ENCODE measurements at regions not wholly inside any gene's neighbourhood (a gene's known extent, or its start where the extent isn't known, plus 50 kb on each side); places are given as distances from the start of the nearest gene placed in this dataset.

DNA sequence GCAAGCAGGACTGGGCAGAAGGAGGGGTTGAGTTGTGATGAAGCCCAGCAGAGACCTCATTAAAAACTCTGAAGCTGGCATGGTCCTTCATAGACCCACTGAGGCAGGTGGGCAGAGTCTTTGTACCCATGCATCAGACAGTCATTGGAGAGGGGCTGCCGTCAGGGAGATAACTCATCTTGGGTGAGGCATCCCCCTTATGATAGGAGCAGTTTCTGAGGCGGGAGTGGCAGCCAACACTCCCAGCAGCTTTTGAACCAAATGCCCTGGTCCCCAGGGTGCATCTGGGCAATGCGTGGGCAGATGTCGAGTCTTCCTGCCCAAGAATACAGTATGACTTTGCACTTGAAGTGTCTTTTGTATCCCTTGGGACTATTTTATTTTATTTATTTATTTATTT lies 68.1 kb downstream of the HTR5A start:
- Histone ChIP-seq H3K4me3 (ENCODE audit: low read depth, low read length) (no peak overlapping the region), H3K4me1 (ENCODE audit: control insufficient read depth, insufficient read depth, low read length) (no peaks in the 10 kb centered on the region), H3K27me3 (ENCODE audit: control insufficient read depth, insufficient read depth, low read length) (no peaks in the 10 kb centered on the region), H3K27ac (ENCODE audit: low read depth, low read length) (no peak overlapping the region), H3K36me3 (ENCODE audit: control insufficient read depth, insufficient read depth, low read length) (no peaks in the 10 kb centered on the region), H3K9me3 (ENCODE audit: control insufficient read depth, insufficient read depth, low read length) (no peaks in the 10 kb centered on the region)
- no peak for DNase-seq (ENCODE audit: low read depth in 4 of 6, low spot score in 6 of 6)
- WGBS (ENCODE audit: insufficient coverage), result 75% methylated on average over 1 of the region's 4 CpGs

DNA sequence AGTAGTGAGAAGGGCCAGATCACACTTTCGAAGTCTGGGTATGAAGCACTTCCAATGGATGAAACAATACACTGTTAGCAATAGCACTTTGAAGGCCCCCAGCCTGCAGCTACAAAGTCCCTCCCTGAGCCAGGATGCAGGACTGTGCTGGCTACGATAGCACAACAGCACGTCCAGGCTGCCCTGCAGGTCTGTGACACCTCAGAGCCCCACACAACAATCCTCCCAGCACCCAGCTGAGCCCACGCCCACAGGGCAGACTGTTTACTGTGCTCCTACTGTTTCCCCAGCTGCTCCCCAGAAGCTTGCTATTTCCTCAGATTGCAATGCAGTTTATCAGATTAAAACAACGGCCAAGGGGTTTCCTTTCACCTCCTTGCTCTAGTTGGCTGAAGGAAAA lies 71.4 kb downstream of the HTR5A start:
- Histone ChIP-seq H3K4me3 (ENCODE audit: low read depth, low read length) (no peak overlapping the region), H3K9me3 (ENCODE audit: control insufficient read depth, insufficient read depth, low read length) (no peaks in the 10 kb centered on the region), H3K36me3 (ENCODE audit: control insufficient read depth, insufficient read depth, low read length) (no peaks in the 10 kb centered on the region), H3K4me1 (ENCODE audit: control insufficient read depth, insufficient read depth, low read length) (no peaks in the 10 kb centered on the region), H3K27ac (ENCODE audit: low read depth, low read length) (no peak overlapping the region), H3K27me3 (ENCODE audit: control insufficient read depth, insufficient read depth, low read length) (no peaks in the 10 kb centered on the region)
- DNase-seq (ENCODE audit: low read depth in 4 of 6, low spot score in 6 of 6), result peak in 2 of 6 donors; percentile 13 to 34
- 43% methylated on average over 5 of the region's 5 CpGs for WGBS (ENCODE audit: insufficient coverage)

DNA sequence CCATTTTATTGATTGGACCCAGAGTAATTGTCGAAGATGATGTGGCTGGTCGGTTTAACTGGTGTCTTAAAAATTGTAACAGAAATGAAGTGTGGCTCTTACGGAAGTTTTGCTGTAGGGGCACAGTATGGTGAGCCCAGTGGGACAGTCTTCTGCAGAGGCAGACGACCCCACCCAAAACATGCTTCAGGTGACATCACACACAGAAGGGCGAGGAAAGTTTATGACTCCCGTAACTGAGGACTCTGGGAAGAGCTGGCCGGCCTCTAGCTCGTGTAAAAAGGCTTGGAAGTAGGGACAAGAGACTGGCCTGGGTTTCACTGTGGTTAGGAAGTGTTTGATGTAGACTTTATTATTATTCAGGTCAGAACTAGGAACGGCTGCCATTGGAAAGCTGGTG lies 73.3 kb downstream of the HTR5A start:
- no peaks in the 10 kb centered on the region for H3K27me3 ChIP-seq (ENCODE audit: control insufficient read depth, insufficient read depth, low read length)
- H3K36me3 ChIP-seq (ENCODE audit: control insufficient read depth, insufficient read depth, low read length), result no peaks in the 10 kb centered on the region
- H3K27ac ChIP-seq (ENCODE audit: low read depth, low read length), result no peak overlapping the region
- H3K4me3 ChIP-seq (ENCODE audit: low read depth, low read length), result no peak overlapping the region
- WGBS (ENCODE audit: insufficient coverage), result 71% methylated on average over 8 of the region's 9 CpGs
- no peaks in the 10 kb centered on the region for H3K4me1 ChIP-seq (ENCODE audit: control insufficient read depth, insufficient read depth, low read length)
- no peak for DNase-seq (ENCODE audit: low read depth in 4 of 6, low spot score in 6 of 6)
- H3K9me3 ChIP-seq (ENCODE audit: control insufficient read depth, insufficient read depth, low read length), result no peaks in the 10 kb centered on the region

DNA sequence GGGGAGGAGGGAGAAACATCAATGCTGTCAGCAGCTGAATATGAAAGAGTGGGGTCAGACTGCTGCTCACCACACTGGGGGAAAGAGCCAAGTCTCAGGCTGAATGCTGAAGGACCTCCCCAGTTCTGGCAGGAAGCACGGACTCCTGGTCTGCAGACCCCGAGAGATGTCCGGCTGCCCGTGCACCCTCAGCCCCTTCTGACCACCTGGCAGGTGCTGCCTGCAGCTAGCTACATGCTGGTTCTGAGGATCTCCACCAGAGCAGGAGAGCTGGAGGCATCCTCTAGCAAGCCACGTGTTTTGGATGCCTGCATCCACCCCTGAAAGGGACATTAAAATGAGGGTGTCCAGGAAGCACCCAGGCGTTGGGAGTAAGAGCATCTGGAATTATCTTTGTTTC lies 74.2 kb downstream of the HTR5A start:
- H3K9me3 ChIP-seq (ENCODE audit: control insufficient read depth, insufficient read depth, low read length), result no peaks in the 10 kb centered on the region
- H3K36me3 ChIP-seq (ENCODE audit: control insufficient read depth, insufficient read depth, low read length), result no peaks in the 10 kb centered on the region
- no peak overlapping the region for H3K4me3 ChIP-seq (ENCODE audit: low read depth, low read length)
- H3K27ac ChIP-seq (ENCODE audit: low read depth, low read length), result no peak overlapping the region
- 83% methylated on average over 5 of the region's 6 CpGs for WGBS (ENCODE audit: insufficient coverage)
- H3K27me3 ChIP-seq (ENCODE audit: control insufficient read depth, insufficient read depth, low read length), result no peaks in the 10 kb centered on the region
- no peak for DNase-seq (ENCODE audit: low read depth in 4 of 6, low spot score in 6 of 6)
- H3K4me1 ChIP-seq (ENCODE audit: control insufficient read depth, insufficient read depth, low read length), result no peaks in the 10 kb centered on the region

DNA sequence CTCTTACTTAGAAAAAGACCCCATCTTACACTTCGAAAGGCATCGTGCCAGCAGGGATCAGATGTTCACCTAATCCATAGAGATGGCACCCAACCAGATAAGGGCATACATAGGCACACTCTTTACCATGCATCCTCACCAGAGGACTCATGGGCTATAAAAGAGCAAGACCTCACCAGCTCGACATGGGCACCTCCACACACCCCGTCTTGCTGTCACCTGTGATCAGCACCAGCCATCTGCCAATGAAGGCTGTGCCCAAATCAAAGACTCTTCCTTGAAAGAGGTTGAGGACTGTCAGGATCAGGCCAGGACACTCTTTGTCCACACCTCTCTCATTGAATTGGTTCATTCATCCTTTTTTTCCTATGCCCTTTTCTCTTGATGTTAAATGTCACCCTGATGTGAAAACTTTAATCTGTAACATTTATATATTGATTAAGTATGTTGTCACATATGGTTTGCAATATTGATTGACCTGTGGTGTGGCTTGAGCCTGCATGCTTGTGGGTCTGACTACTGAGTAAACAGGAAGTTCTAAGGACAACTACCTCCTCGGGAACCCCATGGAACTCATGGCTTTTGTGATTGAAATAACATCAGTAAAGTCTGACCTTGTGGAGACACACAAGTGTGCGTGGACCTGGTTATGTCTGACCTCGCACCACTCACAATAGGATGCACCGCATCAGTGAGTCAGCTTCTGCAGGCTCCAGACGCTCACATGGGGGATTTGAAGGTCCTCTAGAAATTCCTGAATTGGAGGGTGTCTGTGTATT lies 75.5 kb downstream of the HTR5A start:
- Histone ChIP-seq H3K36me3 (ENCODE audit: control insufficient read depth, insufficient read depth, low read length) (no peaks in the 10 kb centered on the region), H3K4me3 (ENCODE audit: low read depth, low read length) (no peak overlapping the region), H3K4me1 (ENCODE audit: control insufficient read depth, insufficient read depth, low read length) (no peaks in the 10 kb centered on the region), H3K9me3 (ENCODE audit: control insufficient read depth, insufficient read depth, low read length) (no peaks in the 10 kb centered on the region), H3K27me3 (ENCODE audit: control insufficient read depth, insufficient read depth, low read length) (no peaks in the 10 kb centered on the region), H3K27ac (ENCODE audit: low read depth, low read length) (no peak overlapping the region)
- no peak for DNase-seq (ENCODE audit: low read depth in 4 of 6, low spot score in 6 of 6)
- WGBS (ENCODE audit: insufficient coverage), result 74% methylated on average over 7 of the region's 9 CpGs

DNA sequence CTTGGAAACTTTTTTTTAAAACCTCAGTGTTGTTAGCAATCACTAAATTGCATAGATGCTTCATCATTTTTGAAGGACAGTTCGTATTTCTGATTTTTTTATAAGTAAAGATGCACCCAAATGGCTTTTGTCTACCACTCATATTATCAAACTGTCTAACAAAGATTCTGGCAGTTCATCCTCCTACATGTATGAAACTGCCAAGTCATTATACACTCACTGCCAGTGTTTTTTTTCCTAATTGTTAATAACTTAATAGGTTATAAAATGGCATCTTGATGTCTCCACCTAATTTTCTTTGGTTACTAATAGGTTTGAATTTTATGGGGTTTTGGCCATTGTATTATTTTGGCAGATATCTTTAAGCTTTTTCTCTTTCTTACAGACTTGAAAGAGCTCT lies 77.0 kb downstream of the HTR5A start:
- Histone ChIP-seq H3K4me1 (ENCODE audit: control insufficient read depth, insufficient read depth, low read length) (no peaks in the 10 kb centered on the region), H3K9me3 (ENCODE audit: control insufficient read depth, insufficient read depth, low read length) (no peaks in the 10 kb centered on the region), H3K36me3 (ENCODE audit: control insufficient read depth, insufficient read depth, low read length) (no peaks in the 10 kb centered on the region), H3K27ac (ENCODE audit: low read depth, low read length) (no peak overlapping the region), H3K27me3 (ENCODE audit: control insufficient read depth, insufficient read depth, low read length) (no peaks in the 10 kb centered on the region), H3K4me3 (ENCODE audit: low read depth, low read length) (no peak overlapping the region)
- no CpG with 5 or more reads among the region's 1 CpG for WGBS (ENCODE audit: insufficient coverage)
- no peak for DNase-seq (ENCODE audit: low read depth in 4 of 6, low spot score in 6 of 6)

DNA sequence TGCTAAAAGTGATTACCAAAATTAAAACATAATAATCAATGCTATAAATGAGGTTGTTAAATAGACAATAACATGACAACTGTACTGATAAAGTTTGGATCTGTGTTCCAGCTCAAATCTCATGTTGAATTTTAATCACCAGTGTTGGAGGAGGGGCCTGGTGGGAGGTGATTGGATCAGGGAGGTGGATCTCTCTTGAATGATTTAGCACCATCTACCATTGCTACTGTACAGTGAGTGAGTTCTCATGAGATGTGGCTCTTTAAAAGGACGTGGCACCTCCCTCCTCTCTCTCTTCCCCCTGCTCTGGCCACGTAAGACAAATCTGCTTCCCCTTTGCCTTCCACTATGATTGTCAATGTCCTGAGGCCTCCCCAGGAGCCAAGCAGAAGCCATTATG lies 77.5 kb downstream of the HTR5A start:
- 0% methylated on average over 1 of the region's 2 CpGs for WGBS (ENCODE audit: insufficient coverage)
- no peak for DNase-seq (ENCODE audit: low read depth in 4 of 6, low spot score in 6 of 6)
- no peak overlapping the region for H3K27ac ChIP-seq (ENCODE audit: low read depth, low read length)
- H3K27me3 ChIP-seq (ENCODE audit: control insufficient read depth, insufficient read depth, low read length), result no peaks in the 10 kb centered on the region
- H3K9me3 ChIP-seq (ENCODE audit: control insufficient read depth, insufficient read depth, low read length), result no peaks in the 10 kb centered on the region
- no peaks in the 10 kb centered on the region for H3K4me1 ChIP-seq (ENCODE audit: control insufficient read depth, insufficient read depth, low read length)
- no peak overlapping the region for H3K4me3 ChIP-seq (ENCODE audit: low read depth, low read length)
- no peaks in the 10 kb centered on the region for H3K36me3 ChIP-seq (ENCODE audit: control insufficient read depth, insufficient read depth, low read length)

DNA sequence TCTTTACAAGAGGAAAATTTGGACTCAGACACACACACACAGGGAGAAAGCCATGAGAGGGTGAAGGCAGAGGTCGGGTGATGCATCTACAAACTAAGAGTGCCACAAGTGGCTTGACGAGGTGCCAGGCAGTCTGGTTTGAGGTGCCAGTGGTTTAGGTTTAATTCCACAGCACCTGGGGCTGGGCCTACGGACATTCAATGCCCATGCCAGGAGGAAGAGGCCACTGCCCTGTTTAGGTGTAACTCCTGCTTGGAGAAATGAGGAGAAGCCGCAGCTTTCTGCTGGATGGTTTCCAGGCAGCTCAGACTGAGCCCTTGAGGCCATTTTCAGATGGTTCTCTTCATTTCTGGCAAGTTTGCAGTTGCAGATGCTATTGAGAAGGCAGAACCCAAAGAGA lies 83.6 kb downstream of the HTR5A start:
- no peaks in the 10 kb centered on the region for H3K4me1 ChIP-seq (ENCODE audit: control insufficient read depth, insufficient read depth, low read length)
- WGBS (ENCODE audit: insufficient coverage), result 65% methylated on average over 4 of the region's 4 CpGs

DNA sequence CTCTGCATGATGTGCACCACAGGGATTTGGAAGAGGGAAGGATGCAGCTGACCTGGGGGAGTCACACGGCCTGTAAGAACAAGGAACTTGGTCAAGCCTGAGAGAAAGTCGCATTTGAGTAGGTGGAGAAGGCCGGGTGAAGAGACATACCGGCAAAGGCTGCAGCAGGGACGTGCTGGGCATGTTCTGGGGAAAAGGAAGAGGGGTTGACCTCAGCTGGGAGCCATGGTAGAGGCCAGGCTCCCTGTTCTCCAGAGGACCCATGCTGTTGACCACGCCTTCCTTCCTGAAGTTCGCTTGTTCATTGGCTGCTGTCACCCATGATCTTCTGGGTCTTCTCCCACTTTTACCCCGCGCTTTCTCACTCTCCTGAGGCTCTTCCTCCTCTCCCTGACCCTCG lies 84.5 kb downstream of the HTR5A start:
- Histone ChIP-seq H3K4me3 (ENCODE audit: low read depth, low read length) (no peak overlapping the region), H3K27ac (ENCODE audit: low read depth, low read length) (no peak overlapping the region), H3K4me1 (ENCODE audit: control insufficient read depth, insufficient read depth, low read length) (no peaks in the 10 kb centered on the region), H3K36me3 (ENCODE audit: control insufficient read depth, insufficient read depth, low read length) (no peaks in the 10 kb centered on the region), H3K9me3 (ENCODE audit: control insufficient read depth, insufficient read depth, low read length) (no peaks in the 10 kb centered on the region), H3K27me3 (ENCODE audit: control insufficient read depth, insufficient read depth, low read length) (no peaks in the 10 kb centered on the region)
- DNase-seq (ENCODE audit: low read depth in 4 of 6, low spot score in 6 of 6), result no peak
- 76% methylated on average over 5 of the region's 10 CpGs for WGBS (ENCODE audit: insufficient coverage)

More for the DNA sequence above, 83.6 kb downstream of the HTR5A start:
- Histone ChIP-seq H3K27me3 (ENCODE audit: control insufficient read depth, insufficient read depth, low read length) (no peaks in the 10 kb centered on the region), H3K4me3 (ENCODE audit: low read depth, low read length) (no peak overlapping the region), H3K9me3 (ENCODE audit: control insufficient read depth, insufficient read depth, low read length) (no peaks in the 10 kb centered on the region), H3K27ac (ENCODE audit: low read depth, low read length) (no peak overlapping the region), H3K36me3 (ENCODE audit: control insufficient read depth, insufficient read depth, low read length) (no peaks in the 10 kb centered on the region)
- DNase-seq (ENCODE audit: low read depth in 4 of 6, low spot score in 6 of 6), result no peak

DNA sequence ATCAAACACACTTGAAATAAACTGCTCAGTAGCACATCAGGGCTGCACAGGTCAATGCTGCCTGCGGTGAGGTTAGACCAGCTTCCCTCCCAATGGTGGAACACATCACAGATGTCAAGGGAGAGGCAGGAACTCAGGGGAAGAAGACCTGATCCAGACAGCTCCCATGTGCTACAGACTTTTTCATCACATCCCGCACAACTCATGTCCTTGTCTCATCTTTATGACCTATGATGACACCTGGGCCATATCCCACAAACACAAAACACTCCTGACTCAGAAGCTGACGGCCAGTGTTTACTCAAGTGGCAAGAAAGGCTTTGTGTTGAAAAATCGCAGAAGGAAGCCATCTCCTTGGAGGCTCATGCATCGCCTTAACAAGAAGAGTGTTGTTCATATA lies 91.6 kb downstream of the HTR5A start:
- WGBS (ENCODE audit: insufficient coverage), result 92% methylated on average over 2 of the region's 5 CpGs
- H3K27ac ChIP-seq (ENCODE audit: low read depth, low read length), result no peak overlapping the region
- H3K4me3 ChIP-seq (ENCODE audit: low read depth, low read length), result no peak overlapping the region
- H3K4me1 ChIP-seq (ENCODE audit: control insufficient read depth, insufficient read depth, low read length), result no peaks in the 10 kb centered on the region
- DNase-seq (ENCODE audit: low read depth in 4 of 6, low spot score in 6 of 6), result no peak
- no peaks in the 10 kb centered on the region for H3K27me3 ChIP-seq (ENCODE audit: control insufficient read depth, insufficient read depth, low read length)
- H3K9me3 ChIP-seq (ENCODE audit: control insufficient read depth, insufficient read depth, low read length), result no peaks in the 10 kb centered on the region
- no peaks in the 10 kb centered on the region for H3K36me3 ChIP-seq (ENCODE audit: control insufficient read depth, insufficient read depth, low read length)
